ENCODE measurements at regions not wholly inside any gene's neighbourhood (a gene's known extent, or its start where the extent isn't known, plus 50 kb on each side); places are given as distances from the start of the nearest gene placed in this dataset.

DNA sequence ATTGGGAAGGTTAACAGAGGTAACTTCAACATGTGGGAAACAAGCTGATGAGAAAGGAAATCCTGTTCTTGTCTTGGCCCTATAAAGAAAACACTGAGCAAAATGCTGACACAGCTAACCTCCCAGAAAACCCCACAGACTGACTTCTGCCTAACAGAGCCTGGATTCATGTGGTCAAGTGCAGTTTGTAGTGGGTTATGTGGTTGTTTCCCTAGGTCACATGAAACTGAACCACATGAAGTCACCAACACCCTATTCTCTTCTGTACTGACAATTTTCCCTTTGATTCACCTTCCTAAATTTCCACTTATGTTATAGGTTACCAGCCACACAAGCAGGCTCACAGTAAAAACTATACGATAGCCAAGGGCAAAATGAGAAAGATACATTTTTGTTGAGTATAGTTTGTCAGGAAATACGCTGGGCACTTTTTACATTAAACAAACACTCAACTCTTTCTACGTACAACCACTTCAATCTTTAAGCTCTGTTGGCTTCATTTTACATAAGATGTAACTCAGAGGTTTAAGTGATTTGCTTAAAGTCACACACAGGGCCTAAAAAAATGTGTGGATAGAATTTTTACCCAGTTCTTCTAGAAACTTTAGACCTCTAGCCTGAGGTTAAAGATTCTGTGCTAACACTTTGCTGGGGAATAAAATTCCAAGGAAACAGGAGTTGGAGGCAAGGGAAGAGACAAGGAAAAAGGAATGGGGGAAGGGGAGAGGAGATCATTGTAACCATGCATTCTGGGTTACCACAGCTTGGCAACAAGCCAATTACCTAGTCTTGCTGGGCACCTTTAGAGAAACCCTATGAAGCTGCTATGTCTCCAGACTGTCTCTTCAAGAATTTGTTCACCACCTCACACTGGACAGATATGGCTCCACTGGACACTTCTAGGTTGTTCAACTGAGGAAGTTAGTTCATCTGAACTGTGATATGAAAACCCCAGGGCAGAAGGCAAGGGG lies 601.6 kb upstream of the USP24 start (continued):
- TF ChIP-seq, protein P1, sequence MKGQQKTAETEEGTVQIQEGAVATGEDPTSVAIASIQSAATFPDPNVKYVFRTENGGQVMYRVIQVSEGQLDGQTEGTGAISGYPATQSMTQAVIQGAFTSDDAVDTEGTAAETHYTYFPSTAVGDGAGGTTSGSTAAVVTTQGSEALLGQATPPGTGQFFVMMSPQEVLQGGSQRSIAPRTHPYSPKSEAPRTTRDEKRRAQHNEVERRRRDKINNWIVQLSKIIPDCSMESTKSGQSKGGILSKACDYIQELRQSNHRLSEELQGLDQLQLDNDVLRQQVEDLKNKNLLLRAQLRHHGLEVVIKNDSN (IDR thresholded peaks at IDR 0.05; ENCODE audit: borderline replicate concordance, extremely low read length, insufficient read depth, low read depth, low read length): no peak
- TF ChIP-seq CHD4 (IDR thresholded peaks at IDR 0.05): no peak
- TF ChIP-seq, protein P2, sequence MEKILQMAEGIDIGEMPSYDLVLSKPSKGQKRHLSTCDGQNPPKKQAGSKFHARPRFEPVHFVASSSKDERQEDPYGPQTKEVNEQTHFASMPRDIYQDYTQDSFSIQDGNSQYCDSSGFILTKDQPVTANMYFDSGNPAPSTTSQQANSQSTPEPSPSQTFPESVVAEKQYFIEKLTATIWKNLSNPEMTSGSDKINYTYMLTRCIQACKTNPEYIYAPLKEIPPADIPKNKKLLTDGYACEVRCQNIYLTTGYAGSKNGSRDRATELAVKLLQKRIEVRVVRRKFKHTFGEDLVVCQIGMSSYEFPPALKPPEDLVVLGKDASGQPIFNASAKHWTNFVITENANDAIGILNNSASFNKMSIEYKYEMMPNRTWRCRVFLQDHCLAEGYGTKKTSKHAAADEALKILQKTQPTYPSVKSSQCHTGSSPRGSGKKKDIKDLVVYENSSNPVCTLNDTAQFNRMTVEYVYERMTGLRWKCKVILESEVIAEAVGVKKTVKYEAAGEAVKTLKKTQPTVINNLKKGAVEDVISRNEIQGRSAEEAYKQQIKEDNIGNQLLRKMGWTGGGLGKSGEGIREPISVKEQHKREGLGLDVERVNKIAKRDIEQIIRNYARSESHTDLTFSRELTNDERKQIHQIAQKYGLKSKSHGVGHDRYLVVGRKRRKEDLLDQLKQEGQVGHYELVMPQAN (conservative IDR thresholded peaks at IDR 0.05): no peak
- TF ChIP-seq SMARCA5 (IDR thresholded peaks at IDR 0.05): no peak
- TF ChIP-seq NFYA (IDR thresholded peaks at IDR 0.05; ENCODE audit: borderline replicate concordance, low read depth, low read length): no peak
- no peak for TF ChIP-seq DPF2 (IDR thresholded peaks at IDR 0.05)
- TF ChIP-seq IKZF2 (IDR thresholded peaks at IDR 0.05): peak; percentile 41 to 47; a peak in 1 of 4 replicates
- no peak for TF ChIP-seq POLR2AphosphoS5 (IDR thresholded peaks at IDR 0.05; ENCODE audit: low read length)
- TF ChIP-seq, protein P3, sequence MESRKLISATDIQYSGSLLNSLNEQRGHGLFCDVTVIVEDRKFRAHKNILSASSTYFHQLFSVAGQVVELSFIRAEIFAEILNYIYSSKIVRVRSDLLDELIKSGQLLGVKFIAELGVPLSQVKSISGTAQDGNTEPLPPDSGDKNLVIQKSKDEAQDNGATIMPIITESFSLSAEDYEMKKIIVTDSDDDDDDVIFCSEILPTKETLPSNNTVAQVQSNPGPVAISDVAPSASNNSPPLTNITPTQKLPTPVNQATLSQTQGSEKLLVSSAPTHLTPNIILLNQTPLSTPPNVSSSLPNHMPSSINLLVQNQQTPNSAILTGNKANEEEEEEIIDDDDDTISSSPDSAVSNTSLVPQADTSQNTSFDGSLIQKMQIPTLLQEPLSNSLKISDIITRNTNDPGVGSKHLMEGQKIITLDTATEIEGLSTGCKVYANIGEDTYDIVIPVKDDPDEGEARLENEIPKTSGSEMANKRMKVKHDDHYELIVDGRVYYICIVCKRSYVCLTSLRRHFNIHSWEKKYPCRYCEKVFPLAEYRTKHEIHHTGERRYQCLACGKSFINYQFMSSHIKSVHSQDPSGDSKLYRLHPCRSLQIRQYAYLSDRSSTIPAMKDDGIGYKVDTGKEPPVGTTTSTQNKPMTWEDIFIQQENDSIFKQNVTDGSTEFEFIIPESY (IDR thresholded peaks at IDR 0.05): no peak
- peak; percentile 74 for TF ChIP-seq CBFB (IDR thresholded peaks at IDR 0.05; ENCODE audit: low read depth)
- TF ChIP-seq RAD51 (IDR thresholded peaks at IDR 0.05): no peak
- TF ChIP-seq KLF5 (IDR thresholded peaks at IDR 0.05; ENCODE audit: partially characterized antibody): no peak
- TF ChIP-seq TARDBP (IDR thresholded peaks at IDR 0.05; ENCODE audit: borderline replicate concordance): no peak
- TF ChIP-seq ZNF207 (IDR thresholded peaks at IDR 0.05; ENCODE audit: borderline replicate concordance): no peak
